ENCODE measurements at regions not wholly inside any gene's neighbourhood (a gene's known extent, or its start where the extent isn't known, plus 50 kb on each side); places are given as distances from the start of the nearest gene placed in this dataset.

DNA sequence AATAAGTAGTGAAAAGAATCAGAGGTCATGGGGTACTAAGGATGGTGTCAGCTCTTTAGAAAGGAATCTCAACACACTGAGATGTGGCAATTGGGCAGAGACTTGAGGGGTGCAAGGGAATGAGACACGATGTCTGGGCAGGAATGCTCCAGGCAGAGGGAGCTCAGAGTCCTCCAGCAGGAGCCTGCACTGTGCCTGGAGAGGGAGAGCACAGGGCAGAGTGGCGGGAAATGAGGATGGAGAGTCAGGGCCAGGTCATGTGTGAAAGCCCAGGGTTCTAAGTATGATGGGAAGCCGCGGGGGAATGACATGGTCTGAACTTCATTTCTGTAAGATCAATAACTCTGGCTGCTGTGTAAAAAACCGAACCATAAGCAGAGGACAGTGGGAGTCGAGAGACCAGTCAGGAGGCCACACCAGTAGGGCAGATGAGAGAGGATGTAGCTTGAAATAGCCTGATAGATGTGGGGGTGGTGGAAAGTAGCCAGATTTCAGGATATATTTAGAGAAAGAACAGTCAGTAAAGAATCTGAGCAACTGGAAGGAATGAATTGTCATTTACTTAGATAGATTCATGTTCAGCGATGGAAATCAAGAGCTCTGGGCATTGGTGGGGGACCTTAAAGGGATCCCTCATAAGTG lies 133.4 kb upstream of the DTNBP1 start:
- no peak for DNase-seq

DNA sequence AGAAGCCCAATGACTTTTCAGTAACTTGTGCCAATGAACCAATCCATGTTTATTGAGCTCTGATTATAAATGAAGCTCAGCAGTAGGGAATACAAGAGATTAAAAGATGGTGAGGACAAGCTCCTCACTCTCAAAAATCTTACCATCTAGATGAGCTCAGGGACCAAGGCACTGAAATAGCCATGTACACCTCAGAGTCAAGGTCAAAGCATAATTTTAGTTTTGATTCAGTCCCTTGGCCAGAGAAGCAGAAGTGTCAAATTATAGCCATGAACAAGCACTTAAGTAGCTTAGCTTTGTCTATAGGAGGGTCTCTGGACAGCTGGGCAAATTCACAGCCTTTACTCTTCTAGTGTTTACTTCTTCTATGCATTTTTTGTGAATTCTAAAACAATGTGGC lies 131.0 kb upstream of the DTNBP1 start:
- DNase-seq: no peak

DNA sequence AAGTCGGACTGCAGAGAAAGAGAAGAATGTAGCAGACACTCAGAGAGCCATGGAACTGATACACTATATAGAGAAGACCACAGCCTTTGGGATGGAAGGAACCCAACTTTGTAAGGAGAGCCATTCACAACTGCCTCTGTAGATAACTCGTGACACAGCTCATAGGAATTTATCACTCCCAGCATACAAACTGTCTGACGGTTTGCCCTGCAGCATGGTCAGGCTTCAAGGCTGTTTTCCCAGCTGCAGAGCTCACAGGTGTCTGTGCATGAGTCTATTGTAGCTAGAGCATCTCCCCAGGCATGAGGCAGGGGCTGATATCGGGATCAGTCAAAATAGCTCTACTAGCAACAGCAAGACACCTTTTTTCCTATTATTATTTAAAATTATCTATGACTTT lies 130.5 kb upstream of the DTNBP1 start:
- DNase-seq: no peak

DNA sequence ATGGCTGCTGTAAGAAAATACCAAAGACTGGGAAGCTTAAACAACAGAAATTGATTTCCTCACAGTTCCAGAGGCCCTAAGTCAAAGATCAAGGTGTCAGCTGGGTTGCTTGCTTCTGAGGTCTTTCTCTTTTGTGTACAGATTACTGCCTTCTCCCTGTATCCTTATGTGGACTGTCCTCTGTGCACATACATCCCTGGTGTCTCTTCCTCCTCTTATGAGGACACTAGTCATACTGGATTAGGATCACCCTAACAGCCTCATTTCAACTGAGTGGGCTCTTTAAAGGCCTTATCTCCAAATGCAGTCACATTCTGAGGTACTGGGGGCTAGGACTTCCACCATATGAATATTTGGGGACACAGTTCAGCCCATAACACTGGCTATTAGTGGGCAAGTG lies 130.0 kb upstream of the DTNBP1 start:
- DNase-seq: no peak

DNA sequence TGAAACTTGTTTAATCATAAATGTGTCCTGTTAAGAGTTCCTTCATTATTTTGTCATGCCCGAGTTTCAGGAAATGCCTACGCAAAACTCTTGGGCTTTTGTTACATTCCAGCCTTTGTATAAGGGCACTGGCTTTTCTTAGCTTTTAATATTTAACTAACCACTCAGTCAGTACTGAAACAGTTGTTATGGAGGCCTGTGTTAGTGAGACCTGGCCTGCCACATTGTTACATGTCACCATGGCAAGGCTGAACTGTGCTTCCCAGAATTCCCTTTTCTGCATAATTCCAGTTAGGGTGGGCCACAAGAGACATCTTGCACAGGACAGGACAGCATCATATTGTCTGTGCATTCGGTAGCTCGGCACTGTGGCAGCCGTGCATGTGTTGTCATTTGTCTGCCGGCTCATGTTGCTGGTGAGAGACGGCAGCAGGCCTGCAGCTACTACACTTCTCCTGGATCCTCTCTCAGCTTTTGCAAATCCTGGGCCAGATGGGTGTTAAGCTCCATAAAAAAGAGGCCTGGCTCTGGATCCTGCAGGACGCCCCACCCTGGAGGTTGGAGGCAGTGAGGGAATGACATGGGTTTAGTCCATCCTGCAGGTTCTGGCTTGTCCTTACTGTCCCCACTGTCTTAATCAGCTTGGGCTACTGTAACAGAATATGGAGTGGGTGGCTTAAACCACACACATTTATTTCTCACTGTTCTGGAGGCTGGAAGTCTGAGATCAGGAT lies 128.8 kb upstream of the DTNBP1 start:
- DNase-seq: no peak

DNA sequence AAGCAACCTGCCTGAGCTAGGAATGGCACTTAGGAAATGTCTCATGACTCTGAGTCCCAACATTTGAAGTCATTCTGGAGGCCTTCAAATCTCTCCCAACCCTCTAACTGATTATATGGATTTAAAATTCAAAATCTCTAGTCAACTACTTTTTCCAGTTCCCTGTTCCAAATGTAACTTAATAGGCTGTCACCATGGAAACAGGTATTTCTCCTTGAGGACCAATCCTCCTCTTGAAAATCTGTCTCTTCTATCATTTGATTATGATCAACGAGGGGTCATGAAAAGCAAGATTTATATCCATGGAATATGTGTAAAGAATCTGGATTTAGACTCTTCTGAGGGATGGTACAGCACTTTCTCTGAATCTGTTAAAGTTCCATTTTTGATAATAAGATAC lies 127.3 kb upstream of the DTNBP1 start:
- no peak for DNase-seq

DNA sequence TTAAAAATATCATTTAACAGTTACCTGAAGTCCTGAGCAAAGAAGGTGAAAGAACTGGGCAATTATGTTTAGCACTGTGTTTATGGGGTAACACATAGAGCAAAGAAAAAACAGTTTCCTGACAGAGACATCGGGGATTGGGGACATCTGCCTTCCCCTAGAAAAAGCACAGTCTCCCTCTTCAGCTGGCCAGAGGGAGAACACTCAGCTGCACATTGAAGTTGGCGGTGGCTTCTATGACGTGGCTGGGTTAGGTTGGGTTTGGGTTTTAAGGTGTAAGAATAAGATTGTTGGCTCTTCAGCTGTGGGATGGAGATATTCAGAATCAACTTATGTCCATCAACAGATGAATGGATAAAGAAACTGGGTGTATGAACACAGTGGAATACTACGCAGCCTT lies 124.0 kb upstream of the DTNBP1 start:
- DNase-seq: no peak

DNA sequence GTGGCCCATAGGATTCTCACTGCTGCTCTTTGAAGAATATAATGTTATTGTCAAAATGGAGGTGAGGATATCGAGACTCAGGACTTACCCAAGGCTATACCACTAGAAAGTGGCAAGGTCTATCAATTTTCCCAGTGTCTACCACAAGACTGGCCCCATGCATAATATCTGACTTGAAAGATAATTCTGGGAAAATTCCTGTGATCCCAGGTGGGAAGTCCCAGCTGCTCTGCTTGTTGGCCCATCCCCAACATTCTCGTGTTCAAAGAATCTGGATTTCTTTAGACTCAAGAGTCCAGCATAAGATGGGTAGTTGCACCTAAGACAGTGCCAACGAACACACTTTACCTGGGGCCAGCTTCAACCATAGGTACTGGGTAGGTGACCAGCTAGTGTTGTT lies 120.7 kb upstream of the DTNBP1 start:
- DNase-seq: no peak

DNA sequence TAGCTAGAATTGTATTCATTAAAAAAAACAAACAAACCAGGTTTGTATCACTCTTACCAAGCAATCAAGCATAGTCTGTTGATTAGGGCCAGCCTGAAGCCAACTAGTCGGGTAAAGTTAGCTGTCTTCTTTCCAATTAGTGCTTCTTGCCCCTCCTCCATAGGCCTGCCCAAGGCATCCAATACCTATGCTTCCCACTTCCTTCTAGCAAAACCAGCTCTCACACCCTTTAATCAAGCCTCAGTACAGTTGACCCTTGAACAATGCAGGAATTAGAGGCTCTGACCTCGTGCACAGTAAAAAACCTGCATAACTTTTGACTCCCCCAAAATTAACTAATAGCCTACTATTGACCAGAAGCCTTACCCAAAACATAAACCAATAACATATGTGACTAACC lies 119.1 kb upstream of the DTNBP1 start:
- no peak for DNase-seq

DNA sequence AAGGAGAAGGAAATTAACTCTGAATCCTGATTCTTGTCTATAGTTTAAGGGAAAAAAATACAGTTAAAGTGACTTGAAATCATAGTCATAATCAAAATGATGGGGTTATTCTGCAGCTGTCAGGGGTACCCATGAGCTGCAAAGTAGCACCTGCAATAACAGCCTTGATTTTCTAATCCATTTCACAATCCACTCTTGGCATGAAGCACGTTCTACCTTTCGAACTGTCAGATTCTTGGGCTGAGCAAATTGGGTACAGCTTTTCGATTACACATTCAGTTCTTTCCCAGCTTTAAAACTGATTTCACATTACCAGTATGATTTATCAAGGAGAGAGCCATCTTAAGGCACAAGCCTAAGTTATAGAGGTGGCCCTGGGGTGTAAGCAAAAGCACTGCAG lies 118.5 kb upstream of the DTNBP1 start:
- DNase-seq: no peak

DNA sequence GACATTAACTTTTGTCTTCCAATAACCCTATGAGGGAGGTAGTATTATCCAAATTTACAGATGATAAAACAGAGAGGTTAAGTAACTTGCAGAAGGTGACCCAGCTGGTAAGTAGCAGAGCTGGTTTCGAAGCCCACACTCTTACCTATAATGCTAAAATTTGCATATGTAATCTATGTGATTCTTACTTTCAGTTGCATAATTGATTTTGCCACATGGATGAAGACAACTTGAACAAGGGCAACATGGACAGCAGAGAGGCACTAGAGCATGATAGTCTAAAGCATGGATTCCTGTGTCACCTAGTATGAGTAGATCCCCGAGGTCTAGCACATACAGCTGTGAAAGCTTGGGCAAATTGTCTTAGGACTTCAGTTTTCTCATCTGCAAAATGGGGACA lies 117.6 kb upstream of the DTNBP1 start:
- DNase-seq: no peak

DNA sequence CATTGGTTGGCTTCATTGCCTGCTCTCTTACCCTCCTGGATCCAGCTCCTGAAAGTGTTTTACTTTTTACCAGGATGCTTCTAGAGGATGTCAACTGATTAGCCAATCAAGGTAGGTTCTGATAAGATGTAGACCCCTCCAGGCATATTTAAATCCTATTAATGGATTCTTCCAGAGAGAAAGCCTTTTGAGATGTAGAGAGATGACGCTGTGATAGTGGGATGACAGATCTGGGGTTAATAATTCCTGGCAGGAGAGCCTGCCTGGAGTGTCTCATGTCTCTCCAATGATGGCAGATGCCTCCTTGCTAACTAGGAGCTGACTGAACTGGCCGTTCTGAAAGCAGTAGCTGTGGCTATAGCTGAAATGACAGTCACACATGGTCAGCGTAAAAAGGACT lies 116.9 kb upstream of the DTNBP1 start:
- no peak for DNase-seq

DNA sequence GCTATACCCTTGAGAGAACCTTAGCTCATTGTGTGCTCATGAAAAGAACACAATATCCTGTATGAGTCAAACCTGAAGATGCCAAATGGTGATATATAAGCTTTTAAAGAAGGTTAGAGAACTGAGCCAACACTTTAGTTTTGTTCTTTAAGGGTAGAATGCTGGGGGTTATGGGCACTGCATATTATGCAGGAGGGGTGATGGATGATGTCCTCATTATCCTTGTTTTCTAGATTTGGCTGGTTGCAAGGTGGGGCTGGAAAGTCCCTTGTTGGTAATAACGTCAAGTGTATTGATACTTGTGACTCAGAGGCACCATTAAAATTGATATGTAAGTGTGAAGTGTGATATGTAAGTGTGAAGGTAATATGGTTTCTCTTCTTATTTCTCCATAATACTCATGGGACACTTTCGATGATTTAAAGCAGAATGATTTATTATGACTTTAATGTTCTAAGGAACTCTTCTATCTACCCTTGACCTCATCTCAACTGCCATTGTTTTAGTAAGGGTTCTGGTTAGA lies 113.7 kb upstream of the DTNBP1 start:
- DNase-seq: no peak

DNA sequence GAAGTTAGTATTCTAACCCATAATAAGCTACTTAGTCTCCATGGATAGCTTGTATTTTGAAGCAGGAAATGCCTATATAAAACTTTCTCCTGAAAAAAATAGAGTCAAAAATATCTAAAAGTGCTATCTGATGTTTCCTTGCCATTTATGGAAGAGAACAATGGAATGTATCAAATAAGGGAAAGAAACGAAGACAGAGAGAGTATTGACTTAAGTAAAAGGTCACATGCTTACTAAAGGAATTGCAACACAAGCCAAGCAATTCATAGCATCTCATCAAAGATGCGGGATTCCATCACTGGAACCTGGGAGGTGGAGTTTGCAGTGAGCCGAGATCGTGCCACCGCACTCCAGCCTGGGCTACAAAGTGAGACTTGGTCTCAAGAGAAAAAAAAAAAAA lies 112.9 kb upstream of the DTNBP1 start:
- DNase-seq: no peak

DNA sequence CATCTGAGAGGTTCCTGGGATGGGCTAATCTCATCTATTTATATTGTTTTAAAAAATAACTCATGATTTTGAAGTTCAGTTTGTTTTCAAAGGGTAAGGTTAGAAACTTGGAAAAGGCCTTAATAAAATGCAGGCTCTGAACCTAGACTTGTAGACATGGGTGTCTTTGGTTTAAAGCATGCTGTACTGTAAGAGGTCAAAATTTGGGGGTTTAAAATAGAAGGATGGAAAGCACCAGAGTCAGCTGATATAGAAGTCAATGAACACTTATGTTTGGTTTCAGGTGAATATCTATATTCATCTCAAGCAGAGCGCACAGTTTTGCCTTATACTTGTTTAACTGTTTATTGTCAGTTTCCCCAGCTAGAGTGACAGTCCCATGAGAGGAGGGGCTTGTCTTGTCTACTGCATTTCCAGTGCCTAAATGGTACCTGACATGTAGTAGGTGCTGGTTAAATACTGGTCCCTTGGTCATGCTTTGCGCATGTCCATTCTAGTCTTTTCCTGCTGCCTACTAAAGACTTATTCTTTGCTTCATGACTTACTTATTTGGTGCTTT lies 112.3 kb upstream of the DTNBP1 start:
- DNase-seq: no peak

DNA sequence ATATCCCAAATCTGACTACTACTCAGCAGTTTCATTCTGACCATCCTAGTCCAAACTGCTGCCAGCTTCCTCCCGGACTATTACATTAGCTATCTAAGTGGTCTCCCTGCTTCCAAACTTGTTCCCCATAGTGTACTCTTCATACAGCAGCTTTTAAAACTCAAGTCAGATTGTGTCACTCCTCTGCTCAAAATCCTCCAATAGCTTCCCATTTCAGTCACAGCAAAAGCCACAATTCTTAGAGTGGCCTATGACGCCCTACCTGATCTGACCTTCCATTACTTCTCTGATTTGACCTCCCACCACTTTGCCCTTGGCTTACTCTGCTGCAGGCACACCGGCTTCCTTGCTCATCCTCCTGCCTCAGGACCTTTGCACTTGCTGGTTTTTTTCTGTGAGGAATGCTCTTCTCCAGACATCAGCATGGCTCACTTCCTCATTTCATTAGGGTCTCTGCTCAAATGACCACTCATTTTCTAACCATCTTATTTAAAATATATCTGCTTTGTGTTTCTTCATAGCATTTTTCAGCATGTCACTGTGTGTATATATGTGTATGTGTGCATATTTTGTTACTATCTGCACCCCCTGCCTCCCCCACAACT lies 111.1 kb upstream of the DTNBP1 start:
- no peak for DNase-seq

DNA sequence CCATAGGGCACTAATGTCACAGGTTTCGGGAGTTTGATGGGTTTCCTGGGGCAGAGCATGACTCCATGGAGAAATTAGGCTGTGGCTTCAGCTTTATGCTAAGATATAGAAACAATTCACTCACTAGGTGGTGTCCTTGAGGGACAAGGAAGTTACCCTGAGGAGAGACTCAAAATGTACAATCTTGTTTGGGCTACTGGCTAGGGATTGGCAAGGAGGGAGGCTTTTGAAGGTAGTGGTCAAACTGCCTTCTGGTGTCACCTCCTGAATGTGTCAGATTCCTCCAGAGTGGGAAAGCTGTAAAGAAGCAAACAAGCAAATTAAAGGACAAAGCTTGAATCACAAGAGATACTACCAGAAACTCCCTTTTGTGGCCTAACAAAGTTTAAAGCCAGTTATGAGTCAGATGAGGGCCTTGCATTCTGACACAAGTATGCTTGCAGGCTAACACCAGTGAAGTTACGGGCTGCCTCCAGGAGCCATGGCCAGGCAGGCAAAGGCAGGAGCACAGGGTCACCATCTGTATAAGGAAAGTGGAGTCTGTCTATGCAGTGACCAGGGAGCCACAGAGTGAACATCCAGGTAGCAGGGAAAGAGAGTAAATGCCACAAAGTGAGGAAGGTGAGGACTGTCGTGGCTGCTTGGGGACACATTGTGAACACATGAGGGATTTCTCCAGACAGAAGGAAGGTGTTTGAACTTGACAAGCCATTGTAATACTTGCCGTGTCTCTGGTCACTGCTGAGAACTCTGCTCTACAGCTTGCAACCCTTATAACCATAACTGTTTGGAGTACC lies 107.7 kb upstream of the DTNBP1 start:
- no peak for DNase-seq

DNA sequence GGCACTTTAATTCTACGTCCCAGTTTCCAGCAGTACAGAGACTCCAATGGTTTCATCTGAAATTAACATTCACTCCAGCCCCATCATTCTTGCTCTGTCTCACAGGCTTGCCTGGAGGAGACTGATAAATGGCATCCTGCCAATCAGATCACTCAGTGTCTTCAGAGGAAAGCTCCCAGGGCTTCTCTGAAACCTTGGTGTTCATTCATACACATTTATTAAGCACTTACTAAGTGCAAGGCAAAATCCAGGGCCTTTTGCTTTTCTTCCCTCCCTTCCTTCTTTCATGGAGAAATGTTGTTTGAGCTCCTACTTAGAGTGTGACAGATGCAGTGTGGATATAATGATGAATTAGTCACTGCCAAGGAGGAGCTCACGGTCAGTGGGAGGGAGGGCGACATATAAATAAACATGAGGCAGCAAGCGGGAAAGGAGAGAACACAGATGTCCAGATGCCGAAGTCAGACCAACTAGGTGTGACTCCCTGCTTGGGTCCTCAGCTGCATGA lies 106.7 kb upstream of the DTNBP1 start:
- no peak for DNase-seq

DNA sequence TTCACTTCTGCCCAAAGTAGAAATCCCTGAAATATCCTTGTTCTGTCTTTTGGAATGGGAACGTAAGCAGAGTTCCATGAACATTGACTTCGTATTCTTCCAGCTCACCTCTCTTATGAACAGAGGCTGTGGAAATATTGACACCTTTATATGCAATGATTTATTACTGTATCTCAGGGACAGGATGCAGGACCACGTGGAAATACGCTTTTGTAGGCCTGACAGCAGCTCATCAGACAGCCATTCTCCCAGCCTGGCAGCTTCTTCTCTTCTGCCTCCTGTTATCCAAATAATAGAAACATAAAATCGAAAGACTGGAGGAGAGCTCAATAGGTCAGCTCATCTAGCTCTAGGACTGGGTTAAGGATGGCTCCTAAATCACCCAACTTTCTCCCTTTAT lies 106.2 kb upstream of the DTNBP1 start:
- no peak for DNase-seq

DNA sequence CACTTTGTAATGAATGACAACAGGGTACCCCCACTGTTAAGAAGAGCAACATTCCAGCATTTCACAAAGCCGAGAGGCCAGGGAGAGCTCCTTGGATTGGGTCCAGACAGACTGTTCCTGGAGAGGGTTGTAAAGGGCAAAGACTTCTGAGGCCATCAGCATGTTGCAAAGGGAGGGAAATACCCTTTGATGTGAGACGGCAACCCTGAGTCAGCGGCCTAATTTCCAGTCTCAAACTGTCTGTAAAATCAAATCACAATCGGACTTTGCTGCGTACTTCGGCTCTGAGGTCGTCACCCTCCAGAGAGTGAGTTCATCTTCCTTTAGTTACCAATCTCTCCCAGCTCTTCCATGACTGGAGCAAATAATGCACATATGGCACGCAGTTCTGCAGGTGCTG lies 101.0 kb upstream of the DTNBP1 start:
- DNase-seq: peak; percentile 32

DNA sequence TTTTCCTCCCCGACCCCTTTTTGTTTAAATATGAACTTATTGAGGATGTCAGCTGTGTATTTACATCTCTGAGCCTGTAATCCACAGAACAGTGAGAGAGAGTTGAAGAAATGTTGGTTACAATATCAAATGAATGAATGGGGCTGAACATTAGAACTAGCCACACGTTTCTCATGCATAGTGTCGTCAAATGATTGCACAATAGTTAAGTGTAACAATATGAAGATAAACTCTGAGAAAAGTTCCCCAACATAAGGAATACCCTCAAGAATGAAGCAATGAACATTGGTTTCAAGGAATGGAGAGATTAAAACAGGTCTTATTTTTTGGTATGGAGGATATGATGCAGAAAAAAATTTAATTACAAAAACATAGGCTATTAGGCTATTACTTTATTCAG lies 100.5 kb upstream of the DTNBP1 start:
- no peak for DNase-seq

DNA sequence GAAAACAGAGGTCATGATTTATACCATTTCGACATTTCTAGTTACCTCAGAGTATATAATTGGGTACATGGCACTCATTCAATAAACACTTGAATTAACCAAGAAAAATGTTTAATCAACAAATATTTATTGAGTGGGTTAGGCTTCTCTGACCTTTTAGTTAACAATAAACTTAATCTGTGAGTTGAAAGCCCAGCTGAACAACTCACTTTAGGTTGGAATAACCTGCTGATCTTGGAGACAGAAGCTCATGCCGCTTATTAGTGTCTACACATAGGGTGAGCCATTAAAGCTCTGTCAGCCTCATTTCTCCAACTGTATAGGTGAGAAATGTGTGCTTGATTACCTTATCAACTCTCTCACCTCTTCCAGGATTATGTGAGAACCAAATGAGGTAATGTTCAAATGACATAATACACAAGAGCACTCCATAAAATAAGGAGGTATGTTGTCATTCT lies 98.2 kb upstream of the DTNBP1 start:
- no peak for DNase-seq
